SJSA1 (cell line): ENCODE measurements at regions not wholly inside any gene's neighbourhood (a gene's known extent, or its start where the extent isn't known, plus 50 kb on each side); places are given as distances from the start of the nearest gene placed in this dataset.
"Not testable (repeated sequence)": the region's sequence is repeated elsewhere in the genome, so short reads cannot be mapped to it uniquely, and the experiment has no call there.

Experiments
- DNase-seq, 2 experiments: peaks; one replicate each; pipeline ENCODE4 v3.0.0-alpha.2; 2015 to 2020; ENCODE audit warnings: low spot score in 2 of 2, low read depth in 1 of 2
- H3K27ac ChIP-seq: fragments of 250-450 bp; sonication (Bioruptor Pico); 2 replicates; pipeline ENCODE4 v1.5.1; 2020; ENCODE audit warnings: mild to moderate bottlenecking, moderate library complexity
- H3K27me3 ChIP-seq: fragments of 250-450 bp; sonication (Bioruptor Pico); replicated peaks from 2 replicates; pipeline ENCODE4 v1.5.1; 2020; ENCODE audit warnings: mild to moderate bottlenecking, moderate library complexity
- H3K36me3 ChIP-seq: fragments of 250-450 bp; sonication (Bioruptor Pico); 2 replicates; pipeline ENCODE4 v1.5.1; 2020; ENCODE audit warnings: mild to moderate bottlenecking
- H3K4me1 ChIP-seq: fragments of 250-450 bp; sonication (Bioruptor Pico); replicated peaks from 2 replicates; pipeline ENCODE4 v1.6.1; 2021; ENCODE audit warnings: mild to moderate bottlenecking
- H3K4me3 ChIP-seq: fragments of 250-450 bp; sonication (Bioruptor Pico); 2 replicates; pipeline ENCODE4 v1.5.1; 2020; ENCODE audit warnings: mild to moderate bottlenecking
- H3K9me3 ChIP-seq: fragments of 250-450 bp; sonication (Bioruptor Pico); replicated peaks from 2 replicates; pipeline ENCODE4 v1.5.1; 2020; ENCODE audit warnings: mild to moderate bottlenecking

GRCh38 chr2:120632796-120633646 is 102.6 kb upstream of the GLI2 start:
- Histone ChIP-seq H3K27me3 (0 out of 2 replicates have a peak, but pooled peaks cover 10% of the 10 kb centered on the region), H3K4me3 (no peak overlapping the region), H3K9me3 (peaks cover 3% of the 10 kb centered on the region; the same call in 1 of the 2 replicates), H3K4me1 (no peaks in the 10 kb centered on the region), H3K36me3 (no peaks in the 10 kb centered on the region), H3K27ac (no peak overlapping the region)
- peak in 1 of 2 experiments; percentile 37 for DNase-seq

- H3K4me3 ChIP-seq = no peak overlapping the region
- H3K27ac ChIP-seq = no peak overlapping the region
- 0 out of 2 replicates have a peak, but pooled peaks cover 13% of the 10 kb centered on the region for H3K27me3 ChIP-seq
- no peaks in the 10 kb centered on the region for H3K36me3 ChIP-seq
- DNase-seq = no peak
- H3K4me1 ChIP-seq = no peaks in the 10 kb centered on the region
- H3K9me3 ChIP-seq = no peaks in the 10 kb centered on the region
These were observed 101.1 kb upstream of the GLI2 start for GRCh38 chr2:120634533-120634932.

GRCh38 chr2:120635146-120635545 is 100.5 kb upstream of the GLI2 start:
- Histone ChIP-seq H3K36me3 (no peaks in the 10 kb centered on the region), H3K27ac (no peak overlapping the region), H3K4me3 (no peak overlapping the region), H3K4me1 (no peaks in the 10 kb centered on the region), H3K27me3 (0 out of 2 replicates have a peak, but pooled peaks cover 14% of the 10 kb centered on the region), H3K9me3 (no peaks in the 10 kb centered on the region)
- peak in 1 of 2 experiments; percentile 15 for DNase-seq

- peak in 1 of 2 experiments; percentile 22 for DNase-seq
- no peaks in the 10 kb centered on the region for H3K4me1 ChIP-seq
- no peak overlapping the region for H3K4me3 ChIP-seq
- H3K36me3 ChIP-seq = no peaks in the 10 kb centered on the region
- H3K27me3 ChIP-seq = 0 out of 2 replicates have a peak, but pooled peaks cover 18% of the 10 kb centered on the region
- H3K9me3 ChIP-seq = no peaks in the 10 kb centered on the region
- H3K27ac ChIP-seq = no peak overlapping the region
These were observed 97.8 kb upstream of the GLI2 start for GRCh38 chr2:120637847-120638246.

- no peaks in the 10 kb centered on the region for H3K9me3 ChIP-seq
- DNase-seq = peak in 1 of 2 experiments; percentile 30
- 0 out of 2 replicates have a peak, but pooled peaks cover 18% of the 10 kb centered on the region for H3K27me3 ChIP-seq
- H3K4me1 ChIP-seq = no peaks in the 10 kb centered on the region
- no peak overlapping the region for H3K4me3 ChIP-seq
- no peaks in the 10 kb centered on the region for H3K36me3 ChIP-seq
- no peak overlapping the region for H3K27ac ChIP-seq
These were observed 97.2 kb upstream of the GLI2 start for GRCh38 chr2:120638450-120638849.

- H3K36me3 ChIP-seq = no peaks in the 10 kb centered on the region
- 0 out of 2 replicates have a peak, but pooled peaks cover 9% of the 10 kb centered on the region for H3K27me3 ChIP-seq
- no peaks in the 10 kb centered on the region for H3K4me1 ChIP-seq
- H3K9me3 ChIP-seq = 0 out of 2 replicates have a peak, but pooled peaks cover 3% of the 10 kb centered on the region
- H3K27ac ChIP-seq = no peak overlapping the region
- no peak overlapping the region for H3K4me3 ChIP-seq
- DNase-seq = peak in 1 of 2 experiments; percentile 25
These were observed 94.3 kb upstream of the GLI2 start for GRCh38 chr2:120641366-120641771.

GRCh38 chr2:120642646-120643045 is 93.0 kb upstream of the GLI2 start:
- Histone ChIP-seq H3K27me3 (0 out of 2 replicates have a peak, but pooled peaks cover 8% of the 10 kb centered on the region), H3K4me1 (no peaks in the 10 kb centered on the region), H3K36me3 (no peaks in the 10 kb centered on the region), H3K27ac (no peak overlapping the region), H3K9me3 (0 out of 2 replicates have a peak, but pooled peaks cover 3% of the 10 kb centered on the region), H3K4me3 (no peak overlapping the region)
- peak in 1 of 2 experiments; percentile 26 for DNase-seq

- H3K4me1 ChIP-seq = no peaks in the 10 kb centered on the region
- no peak overlapping the region for H3K27ac ChIP-seq
- H3K4me3 ChIP-seq = no peak overlapping the region
- no peak for DNase-seq
- peaks cover 22% of the 10 kb centered on the region for H3K9me3 ChIP-seq
- H3K36me3 ChIP-seq = no peaks in the 10 kb centered on the region
- no peaks in the 10 kb centered on the region for H3K27me3 ChIP-seq
These were observed 88.7 kb upstream of the GLI2 start for GRCh38 chr2:120646994-120647393.

GRCh38 chr2:120647487-120647886 is 88.2 kb upstream of the GLI2 start:
- no peak overlapping the region for H3K27ac ChIP-seq
- no peaks in the 10 kb centered on the region for H3K4me1 ChIP-seq
- H3K27me3 ChIP-seq = no peaks in the 10 kb centered on the region
- DNase-seq = no peak
- peaks cover 25% of the 10 kb centered on the region for H3K9me3 ChIP-seq
- no peaks in the 10 kb centered on the region for H3K36me3 ChIP-seq
- no peak overlapping the region for H3K4me3 ChIP-seq

- DNase-seq, H3K27me3 ChIP-seq, H3K4me1 ChIP-seq, H3K4me3 ChIP-seq, H3K36me3 ChIP-seq, H3K27ac ChIP-seq: not testable (repeated sequence)
- H3K9me3 ChIP-seq = peaks cover 25% of the 10 kb centered on the region
These were observed 86.3 kb upstream of the GLI2 start for GRCh38 chr2:120649381-120649780.

- Histone ChIP-seq H3K4me1 (no peaks in the 10 kb centered on the region), H3K36me3 (no peaks in the 10 kb centered on the region), H3K4me3 (no peak overlapping the region), H3K27ac (no peak overlapping the region), H3K27me3 (no peaks in the 10 kb centered on the region), H3K9me3 (peaks cover 25% of the 10 kb centered on the region)
- no peak for DNase-seq
These were observed 85.5 kb upstream of the GLI2 start for GRCh38 chr2:120650022-120650644.

GRCh38 chr2:120651818-120652217 is 83.8 kb upstream of the GLI2 start:
- H3K4me1 ChIP-seq = no peaks in the 10 kb centered on the region
- H3K27me3 ChIP-seq = no peaks in the 10 kb centered on the region; the same call in 1 of the 2 replicates
- H3K36me3 ChIP-seq = no peaks in the 10 kb centered on the region
- H3K9me3 ChIP-seq = peaks cover 22% of the 10 kb centered on the region
- DNase-seq = no peak
- no peak overlapping the region for H3K4me3 ChIP-seq
- no peak overlapping the region for H3K27ac ChIP-seq

GRCh38 chr2:120653046-120653445 is 82.6 kb upstream of the GLI2 start:
- H3K27ac ChIP-seq = no peak overlapping the region
- no peak for DNase-seq

GRCh38 chr2:120653871-120654270 is 81.8 kb upstream of the GLI2 start:
- no peak overlapping the region for H3K4me3 ChIP-seq
- no peak overlapping the region for H3K27ac ChIP-seq
- no peaks in the 10 kb centered on the region for H3K4me1 ChIP-seq
- DNase-seq = peak in 1 of 2 experiments; percentile 29
- H3K36me3 ChIP-seq = no peaks in the 10 kb centered on the region
- peaks cover 22% of the 10 kb centered on the region for H3K9me3 ChIP-seq
- no peaks in the 10 kb centered on the region; the same call in 1 of the 2 replicates for H3K27me3 ChIP-seq

More at GRCh38 chr2:120653046-120653445, 82.6 kb upstream of the GLI2 start:
- H3K9me3 ChIP-seq = peaks cover 22% of the 10 kb centered on the region
- no peak overlapping the region for H3K4me3 ChIP-seq
- H3K4me1 ChIP-seq = no peaks in the 10 kb centered on the region
- no peaks in the 10 kb centered on the region for H3K36me3 ChIP-seq
- H3K27me3 ChIP-seq = no peaks in the 10 kb centered on the region; the same call in 1 of the 2 replicates
